OCI-LY1 (cell line): ENCODE measurements at regions not wholly inside any gene's neighbourhood (a gene's known extent, or its start where the extent isn't known, plus 50 kb on each side); places are given as distances from the start of the nearest gene placed in this dataset.

Source experiments
- EZH2 ChIP-seq: fragments of 200-600 bp; sonication (generic), shearing (Covaris generic); IDR thresholded peaks from 2 replicates; pipeline ENCODE4 v1.8.0; 2017; ENCODE audit warnings: borderline replicate concordance, mixed run types, mild to moderate bottlenecking, antibody characterized with exemption, low read length, moderate library complexity, mixed read lengths
- TF ChIP-seq, protein P1 (sequence below): fragments of 200-600 bp; sonication (generic), shearing (Covaris generic); IDR thresholded peaks from 2 replicates; pipeline ENCODE4 v1.5.1; 2017; ENCODE audit warnings: mild to moderate bottlenecking, antibody characterized with exemption, low read length, moderate library complexity, mixed read lengths

DNA sequence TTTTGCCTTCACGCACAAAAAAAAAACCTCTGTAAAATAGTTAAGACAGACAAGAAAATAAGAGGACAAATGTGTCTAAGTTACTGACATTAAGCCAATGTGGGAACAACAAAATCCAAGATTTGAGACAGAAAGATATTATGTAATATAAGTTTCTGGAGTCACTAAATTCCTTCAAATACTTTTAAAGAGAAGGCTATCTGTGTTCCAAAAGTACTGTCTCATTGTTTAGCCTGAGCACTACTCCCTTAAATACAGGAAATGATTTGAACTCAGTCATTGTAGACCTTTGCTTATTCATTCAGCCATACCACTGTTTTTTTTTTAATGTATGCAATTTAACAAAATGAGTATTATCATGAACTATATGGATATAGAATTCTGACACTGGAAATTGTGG lies 82.7 kb upstream of the KITLG start:
- TF ChIP-seq, protein P1, sequence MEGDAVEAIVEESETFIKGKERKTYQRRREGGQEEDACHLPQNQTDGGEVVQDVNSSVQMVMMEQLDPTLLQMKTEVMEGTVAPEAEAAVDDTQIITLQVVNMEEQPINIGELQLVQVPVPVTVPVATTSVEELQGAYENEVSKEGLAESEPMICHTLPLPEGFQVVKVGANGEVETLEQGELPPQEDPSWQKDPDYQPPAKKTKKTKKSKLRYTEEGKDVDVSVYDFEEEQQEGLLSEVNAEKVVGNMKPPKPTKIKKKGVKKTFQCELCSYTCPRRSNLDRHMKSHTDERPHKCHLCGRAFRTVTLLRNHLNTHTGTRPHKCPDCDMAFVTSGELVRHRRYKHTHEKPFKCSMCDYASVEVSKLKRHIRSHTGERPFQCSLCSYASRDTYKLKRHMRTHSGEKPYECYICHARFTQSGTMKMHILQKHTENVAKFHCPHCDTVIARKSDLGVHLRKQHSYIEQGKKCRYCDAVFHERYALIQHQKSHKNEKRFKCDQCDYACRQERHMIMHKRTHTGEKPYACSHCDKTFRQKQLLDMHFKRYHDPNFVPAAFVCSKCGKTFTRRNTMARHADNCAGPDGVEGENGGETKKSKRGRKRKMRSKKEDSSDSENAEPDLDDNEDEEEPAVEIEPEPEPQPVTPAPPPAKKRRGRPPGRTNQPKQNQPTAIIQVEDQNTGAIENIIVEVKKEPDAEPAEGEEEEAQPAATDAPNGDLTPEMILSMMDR = no peak
- no peak for TF ChIP-seq EZH2
